Testis (tissue), 2 donors: ENCODE measurements at regions not wholly inside any gene's neighbourhood (a gene's known extent, or its start where the extent isn't known, plus 50 kb on each side); places are given as distances from the start of the nearest gene placed in this dataset.

Experiments used
- POLR2A ChIP-seq: fragments of 450-650 bp; IDR thresholded peaks from one replicate; pipeline ENCODE4 v1.6.1; 2017; ENCODE audit warnings: antibody characterized with exemption, mild to moderate bottlenecking, moderate library complexity
- TF ChIP-seq, protein P1 (sequence below), 3 experiments: fragments of 450-650 bp in 2 of 3; fragments of 200-600 bp in 1 of 3; sonication (generic) in 1 of 3; IDR thresholded peaks; one replicate each; pipeline ENCODE4 v1.5.1; 2016 to 2019; ENCODE audit warnings: antibody characterized with exemption in 3 of 3, mild to moderate bottlenecking in 2 of 3, moderate library complexity in 1 of 3

DNA sequence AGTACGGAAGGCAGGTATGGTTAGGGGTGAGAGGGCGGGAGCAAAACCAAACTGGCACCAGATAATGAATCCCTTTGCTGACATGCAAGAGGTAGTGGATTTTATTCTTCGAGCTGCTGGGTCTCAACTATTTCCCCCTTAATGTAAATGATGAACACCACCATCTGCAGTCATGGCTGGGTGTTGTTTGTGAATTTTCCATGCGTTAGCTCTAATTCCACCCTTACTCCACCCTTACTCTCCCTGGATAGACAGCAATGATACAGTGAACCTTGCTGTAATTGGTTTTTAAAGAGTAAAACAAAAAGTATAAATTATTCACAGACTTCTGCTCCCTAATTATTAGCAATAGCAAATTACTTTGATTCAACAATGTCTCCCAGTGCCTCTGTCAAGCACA lies 74.5 kb upstream of the PDE1C start:
- TF ChIP-seq, protein P1, sequence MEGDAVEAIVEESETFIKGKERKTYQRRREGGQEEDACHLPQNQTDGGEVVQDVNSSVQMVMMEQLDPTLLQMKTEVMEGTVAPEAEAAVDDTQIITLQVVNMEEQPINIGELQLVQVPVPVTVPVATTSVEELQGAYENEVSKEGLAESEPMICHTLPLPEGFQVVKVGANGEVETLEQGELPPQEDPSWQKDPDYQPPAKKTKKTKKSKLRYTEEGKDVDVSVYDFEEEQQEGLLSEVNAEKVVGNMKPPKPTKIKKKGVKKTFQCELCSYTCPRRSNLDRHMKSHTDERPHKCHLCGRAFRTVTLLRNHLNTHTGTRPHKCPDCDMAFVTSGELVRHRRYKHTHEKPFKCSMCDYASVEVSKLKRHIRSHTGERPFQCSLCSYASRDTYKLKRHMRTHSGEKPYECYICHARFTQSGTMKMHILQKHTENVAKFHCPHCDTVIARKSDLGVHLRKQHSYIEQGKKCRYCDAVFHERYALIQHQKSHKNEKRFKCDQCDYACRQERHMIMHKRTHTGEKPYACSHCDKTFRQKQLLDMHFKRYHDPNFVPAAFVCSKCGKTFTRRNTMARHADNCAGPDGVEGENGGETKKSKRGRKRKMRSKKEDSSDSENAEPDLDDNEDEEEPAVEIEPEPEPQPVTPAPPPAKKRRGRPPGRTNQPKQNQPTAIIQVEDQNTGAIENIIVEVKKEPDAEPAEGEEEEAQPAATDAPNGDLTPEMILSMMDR (IDR thresholded peaks at IDR 0.05): no peak
- TF ChIP-seq POLR2A: no peak
